ENCODE measurements at regions not wholly inside any gene's neighbourhood (a gene's known extent, or its start where the extent isn't known, plus 50 kb on each side); places are given as distances from the start of the nearest gene placed in this dataset.

- ATAC-seq: no peak
- TF ChIP-seq ESRRG (CRISPR knock-in tag; IDR thresholded peaks at IDR 0.05) (no peak), CSDC2 (CRISPR knock-in tag; IDR thresholded peaks at IDR 0.05) (no peak), ARNTL (CRISPR knock-in tag; IDR thresholded peaks at IDR 0.05; ENCODE audit: borderline replicate concordance, low read depth) (no peak), RARB (CRISPR knock-in tag; IDR thresholded peaks at IDR 0.05) (no peak), TCF4 (CRISPR knock-in tag; IDR thresholded peaks at IDR 0.05; ENCODE audit: borderline replicate concordance) (no peak), ZFP3 (CRISPR knock-in tag; IDR thresholded peaks at IDR 0.05) (no peak), ZFP30 (CRISPR knock-in tag; IDR thresholded peaks at IDR 0.05) (no peak), PATZ1 (CRISPR knock-in tag; IDR thresholded peaks at IDR 0.05; ENCODE audit: borderline replicate concordance) (no peak), BACH2 (CRISPR knock-in tag; IDR thresholded peaks at IDR 0.05; ENCODE audit: borderline replicate concordance) (no peak), SNAI2 (CRISPR knock-in tag; IDR thresholded peaks at IDR 0.05) (no peak), TSHZ2 (CRISPR knock-in tag; IDR thresholded peaks at IDR 0.05) (no peak), PPARA (CRISPR knock-in tag; IDR thresholded peaks at IDR 0.05; ENCODE audit: borderline replicate concordance) (no peak)
Measured at GRCh38 chr3:106088899-106089298, 220.1 kb upstream of the CBLB start.

- no peak for TF ChIP-seq ESRRG (CRISPR knock-in tag; IDR thresholded peaks at IDR 0.05)
- no peak for TF ChIP-seq TOX (CRISPR knock-in tag; IDR thresholded peaks at IDR 0.05; ENCODE audit: borderline replicate concordance)
- TF ChIP-seq POU6F1 (CRISPR knock-in tag; IDR thresholded peaks at IDR 0.05; ENCODE audit: borderline replicate concordance, low read depth): no peak
- ATAC-seq: no peak
Measured at GRCh38 chr3:106089806-106090205, 221.0 kb upstream of the CBLB start.

- ATAC-seq: no peak
- TF ChIP-seq POU6F1 (CRISPR knock-in tag; IDR thresholded peaks at IDR 0.05; ENCODE audit: borderline replicate concordance, low read depth) (no peak), TOX (CRISPR knock-in tag; IDR thresholded peaks at IDR 0.05; ENCODE audit: borderline replicate concordance) (no peak), RARB (CRISPR knock-in tag; IDR thresholded peaks at IDR 0.05) (no peak), ZNF8 (CRISPR knock-in tag; IDR thresholded peaks at IDR 0.05) (no peak), PPARA (CRISPR knock-in tag; IDR thresholded peaks at IDR 0.05; ENCODE audit: borderline replicate concordance) (no peak), OSR1 (CRISPR knock-in tag; IDR thresholded peaks at IDR 0.05) (no peak), PATZ1 (CRISPR knock-in tag; IDR thresholded peaks at IDR 0.05; ENCODE audit: borderline replicate concordance) (no peak), TCF4 (CRISPR knock-in tag; IDR thresholded peaks at IDR 0.05; ENCODE audit: borderline replicate concordance) (no peak), CREB5 (CRISPR knock-in tag; IDR thresholded peaks at IDR 0.05; ENCODE audit: low read depth) (no peak), GLIS3 (CRISPR knock-in tag; IDR thresholded peaks at IDR 0.05) (no peak), ISL1 (CRISPR knock-in tag; IDR thresholded peaks at IDR 0.05) (no peak), ZC3H10 (CRISPR knock-in tag; IDR thresholded peaks at IDR 0.05) (no peak), ARNTL (CRISPR knock-in tag; IDR thresholded peaks at IDR 0.05; ENCODE audit: borderline replicate concordance, low read depth) (no peak), ZNF565 (CRISPR knock-in tag; conservative IDR thresholded peaks at IDR 0.05; ENCODE audit: low read depth) (no peak)
Measured at GRCh38 chr3:106092792-106093191, 224.0 kb upstream of the CBLB start.

Measured in SK-N-SH treated with all-trans-retinoic acid at 6 μM for 48 hours (cell line).